H1 (cell line): ENCODE measurements at regions not wholly inside any gene's neighbourhood (a gene's known extent, or its start where the extent isn't known, plus 50 kb on each side); places are given as distances from the start of the nearest gene placed in this dataset.

Experiments used
- ATF3 ChIP-seq: IDR thresholded peaks from 2 replicates; pipeline ENCODE4 v1.6.1; 2011; ENCODE audit warnings: low read depth, mild to moderate bottlenecking, low read length; ENCODE audit not compliant: insufficient read depth
- RAD21 ChIP-seq, 2 experiments: IDR thresholded peaks in 1 of 2; conservative IDR thresholded peaks in 1 of 2; 2 replicates each; pipeline ENCODE4 v1.6.1; 2011; ENCODE audit warnings: low read depth in 2 of 2, low read length in 2 of 2, improper control_type of control experiment in 1 of 2, inconsistent platforms in 1 of 2, mild to moderate bottlenecking in 1 of 2, moderate library complexity in 1 of 2
- RBBP5 ChIP-seq: IDR thresholded peaks from 2 replicates; pipeline ENCODE4 v1.7.1; 2012; ENCODE audit warnings: low read depth, mild to moderate bottlenecking, inconsistent platforms, low read length, moderate library complexity, borderline replicate concordance

GRCh38 chr7:119010635-119011034 lies 786.1 kb downstream of the ANKRD7 start (continued):
- TF ChIP-seq RBBP5 (no peak), RAD21 (IDR thresholded peaks at IDR 0.05 in 1 of 2, conservative IDR thresholded peaks at IDR 0.05 in 1 of 2; ENCODE audit: low read depth in 2 of 2, low read length in 2 of 2) (no peak), ATF3 (no peak)
- TF ChIP-seq, all 59 proteins: peak for 0
